HepG2 (cell line): ENCODE measurements at regions not wholly inside any gene's neighbourhood (a gene's known extent, or its start where the extent isn't known, plus 50 kb on each side); places are given as distances from the start of the nearest gene placed in this dataset.

Experiments used
- GFI1 ChIP-seq: sonication (generic); formaldehyde crosslinking; IDR thresholded peaks from 2 replicates; pipeline ENCODE4 v1.5.0; 2020; ENCODE audit warnings: missing genetic modification reagents, mild to moderate bottlenecking, borderline replicate concordance
- HDAC2 ChIP-seq: sonication (generic); formaldehyde crosslinking; IDR thresholded peaks from 2 replicates; pipeline ENCODE4 v1.4.0; 2020; ENCODE audit warnings: missing genetic modification reagents
- TF ChIP-seq, protein P1 (sequence below): sonication (generic); formaldehyde crosslinking; IDR thresholded peaks from 2 replicates; pipeline ENCODE4 v1.5.0; 2020; ENCODE audit warnings: missing genetic modification reagents

DNA sequence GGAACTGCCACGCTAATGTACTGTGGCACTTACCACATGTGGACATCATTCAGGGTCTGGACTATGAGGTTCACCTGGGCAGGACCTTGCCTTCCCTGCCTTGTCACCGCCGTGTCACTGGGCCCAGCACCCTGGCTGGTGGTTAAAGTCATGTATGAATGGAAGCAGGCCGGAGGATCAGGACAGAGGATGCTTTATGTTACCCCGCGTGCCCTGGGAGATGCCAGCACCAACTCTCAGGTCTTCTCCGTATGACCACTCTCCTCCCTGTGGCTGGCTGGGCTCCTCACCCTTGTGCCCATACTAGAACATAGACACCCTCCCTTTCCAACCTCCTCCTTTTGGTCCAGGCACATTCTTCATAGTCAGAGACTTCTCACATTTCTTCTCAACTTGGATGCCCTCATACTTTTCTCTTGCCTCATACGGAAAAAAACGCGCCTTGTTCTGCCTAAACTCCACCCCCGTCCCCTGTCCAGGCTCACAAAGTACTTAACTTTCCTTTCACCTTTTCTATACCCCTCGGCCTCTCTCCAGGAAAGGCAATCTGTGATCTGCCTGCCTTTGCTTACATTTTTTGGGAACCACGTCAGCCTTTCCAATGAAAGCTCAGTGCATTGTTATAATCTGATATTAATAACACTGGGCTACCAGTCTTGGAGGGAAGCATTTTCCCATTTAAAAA lies 240.0 kb downstream of the TEX36 start:
- no peak for TF ChIP-seq HDAC2
- TF ChIP-seq, protein P1, sequence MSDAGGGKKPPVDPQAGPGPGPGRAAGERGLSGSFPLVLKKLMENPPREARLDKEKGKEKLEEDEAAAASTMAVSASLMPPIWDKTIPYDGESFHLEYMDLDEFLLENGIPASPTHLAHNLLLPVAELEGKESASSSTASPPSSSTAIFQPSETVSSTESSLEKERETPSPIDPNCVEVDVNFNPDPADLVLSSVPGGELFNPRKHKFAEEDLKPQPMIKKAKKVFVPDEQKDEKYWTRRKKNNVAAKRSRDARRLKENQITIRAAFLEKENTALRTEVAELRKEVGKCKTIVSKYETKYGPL = no peak
- TF ChIP-seq GFI1 (CRISPR knock-in tag) = no peak
